Stimulated activated CD4-positive, alpha-beta T cell treated with anti-CD3 and anti-CD28 coated beads, Interleukin-1b, Interleukin-23, amount 100 ng/mL, for 48 hours (primary cell): ENCODE measurements at regions not wholly inside any gene's neighbourhood (a gene's known extent, or its start where the extent isn't known, plus 50 kb on each side); places are given as distances from the start of the nearest gene placed in this dataset.

Experiments used
- DNase-seq: peaks from one replicate; pipeline ENCODE4 v3.0.0-alpha.2; 2020

- no peak for DNase-seq
Observed at GRCh38 chr10:43024524-43024923, 52.3 kb upstream of the RET start.

GRCh38 chr10:43024942-43025700, 51.7 kb upstream of the RET start:
- no peak for DNase-seq

GRCh38 chr10:43026039-43026973, 50.6 kb upstream of the RET start:
- DNase-seq, result no peak
